IMR-90 (cell line): ENCODE measurements at regions not wholly inside any gene's neighbourhood (a gene's known extent, or its start where the extent isn't known, plus 50 kb on each side); places are given as distances from the start of the nearest gene placed in this dataset.

Source experiments
- ATAC-seq: fragments of 200-7000 bp; cut with Tn5 transposase; 2 replicates; pipeline ENCODE4 v1.9.1; 2020; ENCODE audit warnings: low read depth, mild to moderate bottlenecking, moderate library complexity
- BruUV-seq: library from RNA; stranded (reverse); fragments of 400-500 nt; replicated peaks from 2 replicates; lab custom pipeline; 2021; lab: Mats Ljungman, UMichigan
- CTCF ChIA-PET: fragments of 300-600 bp; formaldehyde crosslinking; extraction: SDS; loops from one replicate; lab custom pipeline; 2021; ENCODE audit warnings: antibody characterized with exemption; lab: Yijun Ruan, JAX
- POLR2A ChIA-PET: fragments of 300-600 bp; sonication (Branson Sonifier 250); formaldehyde crosslinking; loops from one replicate; lab custom pipeline; 2022; ENCODE audit warnings: antibody characterized with exemption; ENCODE audit not compliant: unreplicated experiment; lab: Charles Lee
- DNase-seq: peaks from one replicate; pipeline ENCODE4 v3.0.0; 2013
- H2AFZ ChIP-seq: replicated peaks from 2 replicates; pipeline ENCODE3; 2013; ENCODE audit warnings: low read length, mild to moderate bottlenecking; ENCODE audit not compliant: poor library complexity
- H2AK5ac ChIP-seq: 2 replicates; pipeline ENCODE4 v1.6.1; 2013; ENCODE audit warnings: low read depth, low read length, inconsistent platforms
- H2AK9ac ChIP-seq: replicated peaks from 2 replicates; pipeline ENCODE3; 2013; ENCODE audit warnings: mild to moderate bottlenecking, low read depth, low read length, moderate library complexity; ENCODE audit not compliant: poor library complexity
- H2BK120ac ChIP-seq: 2 replicates; pipeline ENCODE4 v1.6.1; 2013; ENCODE audit warnings: low read depth, low read length, inconsistent platforms
- H2BK15ac ChIP-seq: 3 replicates; pipeline ENCODE4 v1.6.1; 2013; ENCODE audit warnings: low read depth, low read length, inconsistent platforms
- H2BK20ac ChIP-seq: 2 replicates; pipeline ENCODE4 v1.6.1; 2013; ENCODE audit warnings: low read depth, mild to moderate bottlenecking, inconsistent platforms, low read length, moderate library complexity
- H2BK5ac ChIP-seq: 2 replicates; pipeline ENCODE4 v1.6.1; 2013; ENCODE audit warnings: mild to moderate bottlenecking, low read depth, low read length, inconsistent platforms; ENCODE audit not compliant: poor library complexity, severe bottlenecking
- H3K14ac ChIP-seq: replicated peaks from 2 replicates; pipeline ENCODE4 v1.6.1; 2013; ENCODE audit warnings: low read depth, low read length, inconsistent platforms
- H3K18ac ChIP-seq: 2 replicates; pipeline ENCODE4 v1.6.1; 2013; ENCODE audit warnings: low read depth, low read length, control low read depth
- H3K23ac ChIP-seq: 2 replicates; pipeline ENCODE4 v1.6.1; 2013; ENCODE audit warnings: low read depth, low read length, inconsistent platforms
- H3K27ac ChIP-seq: 2 replicates; pipeline ENCODE4 v1.5.1; 2013; ENCODE audit warnings: mild to moderate bottlenecking, control low read depth, low read length; ENCODE audit not compliant: insufficient read depth
- H3K27me3 ChIP-seq: 2 replicates; pipeline ENCODE4 v1.6.1; 2013; ENCODE audit warnings: low read length; ENCODE audit not compliant: control insufficient read depth, insufficient read depth
- H3K36me3 ChIP-seq: 2 replicates; pipeline ENCODE4 v1.6.1; 2013; ENCODE audit warnings: low read length, mixed read lengths; ENCODE audit not compliant: control insufficient read depth, insufficient read depth
- H3K4ac ChIP-seq: 2 replicates; pipeline ENCODE4 v1.6.1; 2013; ENCODE audit warnings: low read depth, low read length, inconsistent platforms
- H3K4me1 ChIP-seq: 2 replicates; pipeline ENCODE4 v1.6.1; 2013; ENCODE audit warnings: low read length, mixed read lengths; ENCODE audit not compliant: control insufficient read depth, insufficient read depth
- H3K4me2 ChIP-seq: 2 replicates; pipeline ENCODE4 v1.6.1; 2013; ENCODE audit warnings: low read depth, mild to moderate bottlenecking, control low read depth, low read length, moderate library complexity
- H3K4me3 ChIP-seq: 2 replicates; pipeline ENCODE4 v1.5.1; 2013; ENCODE audit warnings: low read depth, mild to moderate bottlenecking, control low read depth, low read length, moderate library complexity; ENCODE audit not compliant: insufficient read depth
- H3K56ac ChIP-seq: 2 replicates; pipeline ENCODE4 v1.6.1; 2013; ENCODE audit warnings: low read length, inconsistent platforms; ENCODE audit not compliant: insufficient read depth; ENCODE audit errors: extremely low read depth
- H3K79me1 ChIP-seq, 2 experiments: 2 replicates each; pipeline ENCODE4 v1.6.1; 2013; ENCODE audit warnings: low read length in 2 of 2, inconsistent platforms in 1 of 2, low read depth in 1 of 2
- H3K9ac ChIP-seq: 2 replicates; pipeline ENCODE4 v1.6.1; 2013; ENCODE audit warnings: low read depth, low read length, control low read depth
- H3K9me1 ChIP-seq: 2 replicates; pipeline ENCODE4 v1.6.1; 2013; ENCODE audit warnings: low read length, inconsistent platforms; ENCODE audit not compliant: insufficient read depth
- H3K9me3 ChIP-seq: 2 replicates; pipeline ENCODE4 v1.6.1; 2013; ENCODE audit warnings: low read length; ENCODE audit not compliant: control insufficient read depth, insufficient read depth
- H4K20me1 ChIP-seq: 2 replicates; pipeline ENCODE4 v1.6.1; 2013; ENCODE audit warnings: low read length, inconsistent platforms; ENCODE audit not compliant: insufficient read depth
- H4K5ac ChIP-seq: 2 replicates; pipeline ENCODE4 v1.6.1; 2013; ENCODE audit warnings: mild to moderate bottlenecking, low read depth, low read length, control low read depth
- H4K8ac ChIP-seq, 2 experiments: 2 replicates each; pipeline ENCODE4 v1.6.1; 2013; ENCODE audit warnings: low read depth in 2 of 2, low read length in 2 of 2, control low read depth in 1 of 2, inconsistent platforms in 1 of 2
- H4K91ac ChIP-seq: 2 replicates; pipeline ENCODE4 v1.6.1; 2013; ENCODE audit warnings: low read depth, low read length, inconsistent platforms; ENCODE audit not compliant: insufficient read depth
- BHLHE40 ChIP-seq: fragments of 150-350 bp; IDR thresholded peaks from 2 replicates; pipeline ENCODE4 v1.6.1; 2016; ENCODE audit warnings: mild to moderate bottlenecking, low read depth, low read length
- ELK1 ChIP-seq: fragments of 150-350 bp; IDR thresholded peaks from 2 replicates; pipeline ENCODE4 v1.6.1; 2016; ENCODE audit warnings: low read depth, mild to moderate bottlenecking, low read length, moderate library complexity, borderline replicate concordance
- MAFK ChIP-seq: IDR thresholded peaks from 2 replicates; pipeline ENCODE4 v1.6.1; 2012; ENCODE audit warnings: low read depth, low read length, improper control_type of control experiment
- MAZ ChIP-seq: IDR thresholded peaks from 2 replicates; pipeline ENCODE4 v1.6.1; 2012; ENCODE audit warnings: low read depth, mild to moderate bottlenecking, low read length, improper control_type of control experiment, moderate library complexity, borderline replicate concordance
- MXI1 ChIP-seq: IDR thresholded peaks from 2 replicates; pipeline ENCODE4 v1.6.1; 2012; ENCODE audit warnings: low read depth, mild to moderate bottlenecking, low read length, moderate library complexity, borderline replicate concordance
- NFE2L2 ChIP-seq: fragments of 150-350 bp; IDR thresholded peaks from 2 replicates; pipeline ENCODE4 v1.6.1; 2016; ENCODE audit warnings: low read depth, mild to moderate bottlenecking, low read length
- RAD21 ChIP-seq: IDR thresholded peaks from 2 replicates; pipeline ENCODE4 v1.6.1; 2012; ENCODE audit warnings: low read length, improper control_type of control experiment
- RCOR1 ChIP-seq: IDR thresholded peaks from 2 replicates; pipeline ENCODE4 v1.6.1; 2012; ENCODE audit warnings: mild to moderate bottlenecking, low read length, improper control_type of control experiment; ENCODE audit not compliant: insufficient replicate concordance
- RFX5 ChIP-seq: IDR thresholded peaks from 2 replicates; pipeline ENCODE4 v1.8.0; 2012; ENCODE audit warnings: low read depth, mild to moderate bottlenecking, low read length, moderate library complexity
- SMC3 ChIP-seq: fragments of 150-350 bp; IDR thresholded peaks from 2 replicates; pipeline ENCODE4 v1.6.1; 2016; ENCODE audit warnings: low read depth, mild to moderate bottlenecking, antibody characterized with exemption, low read length, moderate library complexity
- USF2 ChIP-seq: fragments of 150-350 bp; IDR thresholded peaks from 2 replicates; pipeline ENCODE4 v1.6.1; 2017; ENCODE audit warnings: mild to moderate bottlenecking, antibody characterized with exemption, low read length, low read depth
- WGBS, 2 experiments: methylation state at CpG; one replicate each; pipeline versions ENCODE4 v1.1.5 to v1.1.7; 2013; ENCODE audit warnings: missing lambda C conversion rate in 2 of 2; ENCODE audit not compliant: insufficient read length in 1 of 2; ENCODE audit errors: extremely low coverage in 2 of 2; 5-methylcytosine and 5-hydroxymethylcytosine counted together
- dilution Hi-C: fragments of 300-500 bp; cut with HindIII; formaldehyde crosslinking; loops from one replicate; pipeline ENCODE4 v1.14.3; 2018; ENCODE audit warnings: low sequenced_read_pairs; ENCODE audit not compliant: unreplicated experiment
- in situ Hi-C: fragments of 300-500 bp; cut with MboI; formaldehyde crosslinking; loops from 3 replicates; pipeline ENCODE4 v1.14.3; 2019; ENCODE audit warnings: low sequenced_read_pairs, inconsistent platforms, mixed read lengths
- intact Hi-C: fragments of 100-400 bp; cut with micrococcal nuclease; formaldehyde crosslinking; loops from 2 replicates; pipeline ENCODE4 v1.10.0; 2022

GRCh38 chr2:59572227-59572626 is 981.2 kb downstream of the BCL11A start:
- Histone ChIP-seq H4K91ac (no peak overlapping the region), H3K27ac (no peak overlapping the region), H2AK5ac (no peak overlapping the region), H3K36me3 (no peaks in the 10 kb centered on the region), H3K18ac (no peak overlapping the region), H3K4ac (no peak overlapping the region), H4K8ac (no peak overlapping the region), H2BK15ac (no peak overlapping the region), H2AK9ac (no peak overlapping the region), H3K14ac (no peak overlapping the region), H3K9me1 (no peaks in the 10 kb centered on the region), H3K4me2 (no peak overlapping the region), H3K9me3 (no peaks in the 10 kb centered on the region; the same call in 1 of the 2 replicates), H2AFZ (no peak overlapping the region), H4K20me1 (no peaks in the 10 kb centered on the region), H3K56ac (no peak overlapping the region), H3K9ac (no peak overlapping the region), H4K5ac (no peak overlapping the region), H3K27me3 (no peaks in the 10 kb centered on the region), H2BK5ac (no peak overlapping the region), H2BK120ac (no peak overlapping the region), H3K23ac (no peak overlapping the region), H2BK20ac (no peak overlapping the region), H3K4me1 (no peaks in the 10 kb centered on the region), H3K79me1 (no peaks in the 10 kb centered on the region), H3K4me3 (no peak overlapping the region)
- ChIA-PET POLR2A (no interaction called here), CTCF (no interaction called here)
- no peak for TF ChIP-seq USF2
- no peak for TF ChIP-seq RCOR1
- TF ChIP-seq MXI1, result no peak
- TF ChIP-seq SMC3, result no peak
- no peak for TF ChIP-seq RFX5
- no peak for TF ChIP-seq ELK1
- TF ChIP-seq MAFK, result no peak
- TF ChIP-seq MAZ, result no peak
- TF ChIP-seq BHLHE40, result no peak
- no peak for TF ChIP-seq NFE2L2
- TF ChIP-seq RAD21, result no peak
- no peak for ATAC-seq
- in situ Hi-C loops (no loop called here), dilution Hi-C loops (no loop called here), intact Hi-C loops (no loop called here)
- no TSS peak for BruUV-seq
- no peak for DNase-seq
- no CpG with 5 or more reads among the region's 4 CpGs for WGBS, 2 experiments
